A673 (cell line): ENCODE measurements at regions not wholly inside any gene's neighbourhood (a gene's known extent, or its start where the extent isn't known, plus 50 kb on each side); places are given as distances from the start of the nearest gene placed in this dataset.
"Not testable (repeated sequence)": the region's sequence is repeated elsewhere in the genome, so short reads cannot be mapped to it uniquely, and the experiment has no call there.

Experiments
- BruUV-seq: library from RNA; stranded (reverse); fragments of 400-500 nt; replicated peaks from 2 replicates; lab custom pipeline; 2021; lab: Mats Ljungman, UMichigan
- CTCF ChIA-PET: fragments of 300-600 bp; sonication (Branson Sonifier 250); formaldehyde crosslinking; loops from one replicate; lab custom pipeline; 2022; ENCODE audit warnings: antibody characterized with exemption; lab: Charles Lee
- POLR2A ChIA-PET: fragments of 300-600 bp; sonication (Branson Sonifier 250); formaldehyde crosslinking; loops from one replicate; lab custom pipeline; 2022; ENCODE audit warnings: antibody characterized with exemption; ENCODE audit not compliant: low non-redundant PET; lab: Charles Lee
- DNase-seq: peaks from one replicate; pipeline ENCODE4 v3.0.0-alpha.2; 2015; ENCODE audit warnings: low spot score
- H3K27ac ChIP-seq: fragments of 200-600 bp; sonication (generic); 2 replicates; pipeline ENCODE4 v1.5.1; 2016; ENCODE audit warnings: mixed run types, low read depth, mild to moderate bottlenecking, mixed read lengths, antibody characterized with exemption, low read length; ENCODE audit not compliant: poor library complexity, severe bottlenecking
- H3K27me3 ChIP-seq: fragments of 200-600 bp; sonication (generic); replicated peaks from 2 replicates; pipeline ENCODE4 v1.6.1; 2017; ENCODE audit warnings: mixed run types, low read depth, mild to moderate bottlenecking, mixed read lengths, antibody characterized with exemption, low read length; ENCODE audit not compliant: insufficient read depth, poor library complexity
- H3K36me3 ChIP-seq: fragments of 200-600 bp; sonication (generic); 2 replicates; pipeline ENCODE4 v1.6.1; 2016; ENCODE audit warnings: mixed run types, mild to moderate bottlenecking, mixed read lengths, antibody characterized with exemption, low read length; ENCODE audit not compliant: insufficient read depth, poor library complexity, severe bottlenecking
- H3K4me1 ChIP-seq: fragments of 200-600 bp; sonication (generic); 2 replicates; pipeline ENCODE4 v1.6.1; 2017; ENCODE audit warnings: mixed run types, mild to moderate bottlenecking, mixed read lengths, antibody characterized with exemption, low read length; ENCODE audit not compliant: insufficient read depth, poor library complexity, severe bottlenecking
- H3K4me3 ChIP-seq: fragments of 200-600 bp; sonication (generic); 2 replicates; pipeline ENCODE4 v1.5.1; 2016; ENCODE audit warnings: low read depth, mixed run types, mild to moderate bottlenecking, mixed read lengths, low read length; ENCODE audit not compliant: poor library complexity, severe bottlenecking
- H3K9me3 ChIP-seq: fragments of 200-600 bp; sonication (generic); 2 replicates; pipeline ENCODE4 v1.6.1; 2016; ENCODE audit warnings: mixed run types, low read depth, mild to moderate bottlenecking, mixed read lengths, antibody characterized with exemption, low read length; ENCODE audit not compliant: poor library complexity, severe bottlenecking
- CTCF ChIP-seq: fragments of 300-800, 200-600 bp; sonication (generic); conservative IDR thresholded peaks from 2 replicates; pipeline ENCODE4 v1.5.1; 2017; ENCODE audit warnings: low read depth, mild to moderate bottlenecking, antibody characterized with exemption, low read length, moderate library complexity, mixed read lengths
- EZH2 ChIP-seq: fragments of 200-600 bp; sonication (generic); IDR thresholded peaks from 2 replicates; pipeline ENCODE4 v1.6.1; 2017; ENCODE audit warnings: borderline replicate concordance, low read depth, mild to moderate bottlenecking, mixed read lengths, antibody characterized with exemption, low read length; ENCODE audit not compliant: poor library complexity, severe bottlenecking
- intact Hi-C: fragments of 100-400 bp; cut with micrococcal nuclease; formaldehyde crosslinking; loops from one replicate; pipeline ENCODE4 v1.10.0; 2022; ENCODE audit not compliant: unreplicated experiment

- Histone ChIP-seq H3K36me3 (no peaks in the 10 kb centered on the region), H3K4me3 (no peak overlapping the region), H3K27ac (no peak overlapping the region), H3K27me3 (no peaks in the 10 kb centered on the region), H3K4me1 (no peaks in the 10 kb centered on the region), H3K9me3 (peaks cover 2% of the 10 kb centered on the region)
- DNase-seq: no peak
- TF ChIP-seq EZH2 (no peak), CTCF (no peak)
- ChIA-PET POLR2A (no interaction called here), CTCF (no interaction called here)
- BruUV-seq: no TSS peak
- intact Hi-C loops: no loop called here
Measured at GRCh38 chrX:68978655-68979054, 149.8 kb downstream of the EFNB1 start.

- intact Hi-C loops: no loop called here
- no peaks in the 10 kb centered on the region for H3K27me3 ChIP-seq
- BruUV-seq: no TSS peak
- TF ChIP-seq EZH2 (no peak), CTCF (no peak)
- ChIA-PET POLR2A (no interaction called here), CTCF (no interaction called here)
- H3K27ac ChIP-seq: no peak overlapping the region
- H3K4me1 ChIP-seq: no peaks in the 10 kb centered on the region
- no peaks in the 10 kb centered on the region for H3K36me3 ChIP-seq
- no peak overlapping the region for H3K4me3 ChIP-seq
- DNase-seq: no peak
- H3K9me3 ChIP-seq: peaks cover 4% of the 10 kb centered on the region
Measured at GRCh38 chrX:68978255-68978654, 149.4 kb downstream of the EFNB1 start.

- intact Hi-C loops: no loop called here
- no TSS peak for BruUV-seq
- no peaks in the 10 kb centered on the region for H3K36me3 ChIP-seq
- TF ChIP-seq CTCF (no peak), EZH2 (no peak)
- no peak overlapping the region for H3K27ac ChIP-seq
- no peak for DNase-seq
- peaks cover 4% of the 10 kb centered on the region for H3K9me3 ChIP-seq
- H3K4me3 ChIP-seq: no peak overlapping the region
- ChIA-PET CTCF (no interaction called here), POLR2A (no interaction called here)
- no peaks in the 10 kb centered on the region for H3K27me3 ChIP-seq
- H3K4me1 ChIP-seq: no peaks in the 10 kb centered on the region
Measured at GRCh38 chrX:68953331-68953730, 124.5 kb downstream of the EFNB1 start.

GRCh38 chrX:68951942-68952619 is 123.3 kb downstream of the EFNB1 start:
- H3K9me3 ChIP-seq, BruUV-seq, DNase-seq, CTCF ChIA-PET, H3K27ac ChIP-seq, H3K4me3 ChIP-seq, H3K4me1 ChIP-seq, POLR2A ChIA-PET, H3K36me3 ChIP-seq, H3K27me3 ChIP-seq, intact Hi-C loops: not testable (repeated sequence)
